NT2/D1 (cell line): ENCODE measurements at regions not wholly inside any gene's neighbourhood (a gene's known extent, or its start where the extent isn't known, plus 50 kb on each side); places are given as distances from the start of the nearest gene placed in this dataset.

Source experiments
- SUZ12 ChIP-seq: IDR thresholded peaks from 2 replicates; pipeline ENCODE4 v1.6.1; 2011; ENCODE audit not compliant: insufficient read length, insufficient read depth; ENCODE audit errors: extremely low read depth
- YY1 ChIP-seq: IDR thresholded peaks from 2 replicates; pipeline ENCODE4 v1.6.1; 2011; ENCODE audit not compliant: insufficient read length, insufficient read depth
- ZNF274 ChIP-seq: IDR thresholded peaks from 2 replicates; pipeline ENCODE4 v1.6.1; 2011; ENCODE audit warnings: mild to moderate bottlenecking, low read depth, low read length

GRCh38 chr15:79209116-79209515 is 73.4 kb upstream of the ANKRD34C start:
- TF ChIP-seq YY1: no peak
- no peak for TF ChIP-seq ZNF274
- no peak for TF ChIP-seq SUZ12
